ENCODE measurements at regions not wholly inside any gene's neighbourhood (a gene's known extent, or its start where the extent isn't known, plus 50 kb on each side); places are given as distances from the start of the nearest gene placed in this dataset.

- Mint-ChIP-seq H3K4me1 (no peaks in the 10 kb centered on the region), H3K4me3 (no peak overlapping the region), H3K27me3 (no peaks in the 10 kb centered on the region), H3K9me3 (ENCODE audit: insufficient read depth) (no peaks in the 10 kb centered on the region), H3K27ac (no peak overlapping the region)
- ChIA-PET POLR2A (no interaction called here), CTCF (no interaction called here)
- Histone ChIP-seq H3K36me3 (replicated peaks in 1 of 2; ENCODE audit: control extremely low read depth in 1 of 2, control insufficient read depth in 1 of 2, extremely low read depth in 1 of 2, insufficient read depth in 2 of 2, low read length in 1 of 2) (no peaks in the 10 kb centered on the region), H3K9me3 (ENCODE audit: control extremely low read depth in 1 of 3, control insufficient read depth in 2 of 3, insufficient read depth in 1 of 3, low read length in 2 of 3) (no peaks in the 10 kb centered on the region), H3K27ac (ENCODE audit: low read length in 2 of 2) (no peak overlapping the region), H3K4me1 (ENCODE audit: control insufficient read depth in 2 of 2, insufficient read depth in 2 of 2, low read length in 2 of 2) (no peaks in the 10 kb centered on the region), H3K4me3 (ENCODE audit: control extremely low read depth in 1 of 5, extremely low read depth in 1 of 5, insufficient read depth in 1 of 5, low read depth in 2 of 5, low read length in 4 of 5) (no peak overlapping the region), H3K4me2 (replicated peaks; ENCODE audit: low read depth, low read length, poor library complexity, severe bottlenecking) (no peak overlapping the region), H3K27me3 (replicated peaks in 1 of 4; ENCODE audit: control extremely low read depth in 1 of 4, control insufficient read depth in 3 of 4, insufficient read depth in 4 of 4, low read length in 3 of 4) (no peaks in the 10 kb centered on the region), H3K9ac (ENCODE audit: low read length) (no peak overlapping the region), H2AFZ (ENCODE audit: insufficient read depth, low read depth, low read length, poor library complexity, severe bottlenecking) (no peak overlapping the region), H3K79me2 (ENCODE audit: control insufficient read depth, insufficient read depth, low read length) (no peaks in the 10 kb centered on the region), H4K20me1 (ENCODE audit: control insufficient read depth, insufficient read depth, low read length, poor library complexity, severe bottlenecking) (no peaks in the 10 kb centered on the region)
- no peak for TF ChIP-seq EZH2 (IDR thresholded peaks at IDR 0.05; ENCODE audit: borderline replicate concordance, insufficient read depth, low read depth, low read length, poor library complexity, severe bottlenecking)
- TF ChIP-seq CTCF (IDR thresholded peaks at IDR 0.05): no peak
- whole genome bisulfite sequencing (ENCODE audit: insufficient coverage): 100% methylated on average over 2 of the region's 3 CpGs
- intact Hi-C loops (cut with micrococcal nuclease): no loop called here
- DNase-seq (no peak), ATAC-seq (ENCODE audit: low read depth) (no peak)
These were observed 465.5 kb upstream of the FSHR start for GRCh38 chr2:49619804-49620203.

- no peak overlapping the region for H3K4me3 ChIP-seq (ENCODE audit: control extremely low read depth in 1 of 5, extremely low read depth in 1 of 5, insufficient read depth in 1 of 5, low read depth in 2 of 5, low read length in 4 of 5)
- Mint-ChIP-seq H3K4me3 (no peak overlapping the region), H3K27me3 (no peaks in the 10 kb centered on the region), H3K27ac (no peak overlapping the region), H3K4me1 (no peaks in the 10 kb centered on the region), H3K9me3 (ENCODE audit: insufficient read depth) (no peaks in the 10 kb centered on the region)
- POLR2A ChIA-PET: no interaction called here
- no CpG with 5 or more reads among the region's 3 CpGs for WGBS (ENCODE audit: insufficient coverage)
- DNase-seq (no peak), ATAC-seq (ENCODE audit: low read depth) (no peak)
- no peaks in the 10 kb centered on the region for H3K79me2 ChIP-seq (ENCODE audit: control insufficient read depth, insufficient read depth, low read length)
- no peak overlapping the region for H3K9ac ChIP-seq (ENCODE audit: low read length)
- H4K20me1 ChIP-seq (ENCODE audit: control insufficient read depth, insufficient read depth, low read length, poor library complexity, severe bottlenecking): no peaks in the 10 kb centered on the region
- no peak overlapping the region for H3K4me2 ChIP-seq (replicated peaks; ENCODE audit: low read depth, low read length, poor library complexity, severe bottlenecking)
- H3K36me3 ChIP-seq (replicated peaks in 1 of 2; ENCODE audit: control extremely low read depth in 1 of 2, control insufficient read depth in 1 of 2, extremely low read depth in 1 of 2, insufficient read depth in 2 of 2, low read length in 1 of 2): no peaks in the 10 kb centered on the region
- CTCF ChIA-PET: no interaction called here
- no peak overlapping the region for H3K27ac ChIP-seq (ENCODE audit: low read length in 2 of 2)
- no peaks in the 10 kb centered on the region for H3K27me3 ChIP-seq (replicated peaks in 1 of 4; ENCODE audit: control extremely low read depth in 1 of 4, control insufficient read depth in 3 of 4, insufficient read depth in 4 of 4, low read length in 3 of 4)
- H2AFZ ChIP-seq (ENCODE audit: insufficient read depth, low read depth, low read length, poor library complexity, severe bottlenecking): no peak overlapping the region
- TF ChIP-seq CTCF (IDR thresholded peaks at IDR 0.05) (no peak), EZH2 (IDR thresholded peaks at IDR 0.05; ENCODE audit: borderline replicate concordance, insufficient read depth, low read depth, low read length, poor library complexity, severe bottlenecking) (no peak)
- H3K9me3 ChIP-seq (ENCODE audit: control extremely low read depth in 1 of 3, control insufficient read depth in 2 of 3, insufficient read depth in 1 of 3, low read length in 2 of 3): no peaks in the 10 kb centered on the region
- no peaks in the 10 kb centered on the region for H3K4me1 ChIP-seq (ENCODE audit: control insufficient read depth in 2 of 2, insufficient read depth in 2 of 2, low read length in 2 of 2)
- intact Hi-C loops (cut with micrococcal nuclease): no loop called here
These were observed 464.2 kb upstream of the FSHR start for GRCh38 chr2:49618491-49618890.

Data from B cell (primary cell).